Left lung (tissue), 4 donors: ENCODE measurements at regions not wholly inside any gene's neighbourhood (a gene's known extent, or its start where the extent isn't known, plus 50 kb on each side); places are given as distances from the start of the nearest gene placed in this dataset.

Experiments
- ATAC-seq: fragments of 200-7000 bp; cut with Tn5 transposase; one replicate; pipeline ENCODE4 v1.9.1; 2020; ENCODE audit warnings: moderate library complexity
- DNase-seq, 4 donors: peaks; one replicate each; pipeline ENCODE4 v3.0.0-alpha.2; 2013 to 2020
- H3K27ac ChIP-seq, 2 donors: fragments of 200-600 bp; sonication (generic) in 1 of 2; one replicate each; pipeline versions ENCODE4 v1.5.0 to v1.8.0; 2020 to 2021
- H3K27me3 ChIP-seq, 2 donors: fragments of 200-600 bp; sonication (generic) in 1 of 2; one replicate each; pipeline versions ENCODE4 v1.5.0 to v1.8.0; 2020 to 2021
- H3K36me3 ChIP-seq, 2 donors: fragments of 200-600 bp; sonication (generic) in 1 of 2; one replicate each; pipeline versions ENCODE4 v1.5.0 to v1.8.0; 2020 to 2021
- H3K4me1 ChIP-seq, 2 donors: fragments of 200-600 bp; one replicate each; pipeline ENCODE4 v1.8.0; 2021
- H3K4me3 ChIP-seq, 2 donors: fragments of 200-600 bp; sonication (generic) in 1 of 2; one replicate each; pipeline versions ENCODE4 v1.5.0 to v1.8.0; 2020 to 2021; ENCODE audit warnings: mild to moderate bottlenecking in 1 of 2
- H3K9me3 ChIP-seq, 2 donors: fragments of 200-600 bp; sonication (generic) in 1 of 2; one replicate each; pipeline versions ENCODE4 v1.5.0 to v1.8.0; 2020 to 2021
- intact Hi-C, 2 donors: fragments of 100-400 bp; cut with DNase I; formaldehyde crosslinking; loops; one replicate each; pipeline versions ENCODE4 v1.11.2 to v1.14.2; 2022
- TF ChIP-seq, protein P1 (sequence below), 2 donors: fragments of 200-600 bp; sonication (generic) in 1 of 2; IDR thresholded peaks; one replicate each; pipeline versions ENCODE4 v1.5.0 to v1.8.0; 2021; ENCODE audit warnings: antibody characterized with exemption in 2 of 2
- donor health status: DM: no; HTN: yes; CAD: no.
- donor health status: DM: no; HTN: no; CAD: no.

- Histone ChIP-seq H3K27ac (no peak overlapping the region), H3K4me3 (no peak overlapping the region), H3K27me3 (no peaks in the 10 kb centered on the region), H3K9me3 (peaks cover 0 to 1% of the 10 kb centered on the region in 2 donors), H3K36me3 (no peaks in the 10 kb centered on the region), H3K4me1 (no peaks in the 10 kb centered on the region)
- TF ChIP-seq, protein P1, sequence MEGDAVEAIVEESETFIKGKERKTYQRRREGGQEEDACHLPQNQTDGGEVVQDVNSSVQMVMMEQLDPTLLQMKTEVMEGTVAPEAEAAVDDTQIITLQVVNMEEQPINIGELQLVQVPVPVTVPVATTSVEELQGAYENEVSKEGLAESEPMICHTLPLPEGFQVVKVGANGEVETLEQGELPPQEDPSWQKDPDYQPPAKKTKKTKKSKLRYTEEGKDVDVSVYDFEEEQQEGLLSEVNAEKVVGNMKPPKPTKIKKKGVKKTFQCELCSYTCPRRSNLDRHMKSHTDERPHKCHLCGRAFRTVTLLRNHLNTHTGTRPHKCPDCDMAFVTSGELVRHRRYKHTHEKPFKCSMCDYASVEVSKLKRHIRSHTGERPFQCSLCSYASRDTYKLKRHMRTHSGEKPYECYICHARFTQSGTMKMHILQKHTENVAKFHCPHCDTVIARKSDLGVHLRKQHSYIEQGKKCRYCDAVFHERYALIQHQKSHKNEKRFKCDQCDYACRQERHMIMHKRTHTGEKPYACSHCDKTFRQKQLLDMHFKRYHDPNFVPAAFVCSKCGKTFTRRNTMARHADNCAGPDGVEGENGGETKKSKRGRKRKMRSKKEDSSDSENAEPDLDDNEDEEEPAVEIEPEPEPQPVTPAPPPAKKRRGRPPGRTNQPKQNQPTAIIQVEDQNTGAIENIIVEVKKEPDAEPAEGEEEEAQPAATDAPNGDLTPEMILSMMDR (IDR thresholded peaks at IDR 0.05) = no peak
- DNase-seq (no peak), ATAC-seq (no peak)
- intact Hi-C loops = no loop called here
Measured at GRCh38 chr15:45892182-45892581, 257.4 kb downstream of the SQOR start.

GRCh38 chr15:45903283-45903682 lies 268.5 kb downstream of the SQOR start:
- Histone ChIP-seq H3K4me3 (no peak overlapping the region), H3K27me3 (no peaks in the 10 kb centered on the region), H3K9me3 (peaks cover 0 to 3% of the 10 kb centered on the region in 2 donors), H3K36me3 (no peaks in the 10 kb centered on the region), H3K4me1 (no peaks in the 10 kb centered on the region), H3K27ac (no peak overlapping the region)
- no peak for ATAC-seq
- intact Hi-C loops = no loop called here
- DNase-seq = no peak
- TF ChIP-seq, protein P1 (IDR thresholded peaks at IDR 0.05) = no peak

DNA sequence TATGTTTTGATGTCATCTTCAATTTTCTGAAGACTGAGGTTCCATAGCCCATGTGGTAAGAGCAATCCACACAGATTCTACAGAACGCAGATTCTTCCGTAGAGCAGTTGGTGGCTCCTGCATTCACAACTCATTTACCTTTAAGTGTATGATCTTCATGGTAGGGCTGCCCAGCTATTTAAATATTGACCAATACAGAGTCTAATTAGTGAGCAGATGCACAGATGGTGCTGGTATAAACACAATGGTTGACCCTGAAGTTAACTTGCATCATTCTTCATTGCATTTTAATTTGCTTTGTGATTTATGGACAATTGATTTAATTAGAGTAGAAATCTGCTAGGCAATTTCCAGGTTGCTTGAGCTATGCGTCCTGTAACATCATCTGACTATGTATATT lies 269.2 kb downstream of the SQOR start:
- H3K36me3 ChIP-seq = no peaks in the 10 kb centered on the region
- no peaks in the 10 kb centered on the region for H3K27me3 ChIP-seq
- no peaks in the 10 kb centered on the region for H3K4me1 ChIP-seq
- no peak for ATAC-seq
- TF ChIP-seq, protein P1 (IDR thresholded peaks at IDR 0.05) = no peak
- no peak overlapping the region for H3K4me3 ChIP-seq
- intact Hi-C loops = no loop called here
- no peak overlapping the region for H3K27ac ChIP-seq
- peaks cover 0 to 6% of the 10 kb centered on the region in 2 donors for H3K9me3 ChIP-seq
- no peak for DNase-seq

DNA sequence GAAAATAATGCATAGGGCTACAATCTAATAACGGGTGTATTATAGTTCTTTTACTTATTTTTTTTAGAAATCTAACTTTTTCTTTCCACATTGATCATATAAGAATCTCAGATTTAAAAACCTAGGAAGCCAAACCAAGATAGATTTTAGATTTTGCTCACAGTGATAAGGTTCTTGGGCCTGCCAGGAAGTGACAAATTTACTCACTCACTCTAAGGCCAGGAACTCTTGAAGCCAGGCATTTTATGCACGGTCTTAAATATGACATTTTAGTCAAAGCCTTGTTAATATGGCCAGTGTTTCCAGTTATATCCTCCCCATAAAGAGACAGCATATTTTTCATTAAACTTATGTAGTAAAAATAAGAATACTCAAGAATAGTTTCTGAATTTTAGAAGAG lies 271.4 kb downstream of the SQOR start:
- TF ChIP-seq, protein P1 (IDR thresholded peaks at IDR 0.05) = no peak
- H3K36me3 ChIP-seq = no peaks in the 10 kb centered on the region
- no peaks in the 10 kb centered on the region for H3K27me3 ChIP-seq
- H3K4me1 ChIP-seq = no peaks in the 10 kb centered on the region
- H3K27ac ChIP-seq = no peak overlapping the region
- intact Hi-C loops = no loop called here
- DNase-seq = no peak
- H3K9me3 ChIP-seq = peaks cover 0 to 19% of the 10 kb centered on the region in 2 donors
- no peak for ATAC-seq
- no peak overlapping the region for H3K4me3 ChIP-seq

- TF ChIP-seq, protein P1 (IDR thresholded peaks at IDR 0.05) = no peak
- intact Hi-C loops = no loop called here
Measured at GRCh38 chr15:45910671-45911070, 275.8 kb downstream of the SQOR start.

More at GRCh38 chr15:45910671-45911070, 275.8 kb downstream of the SQOR start:
- Histone ChIP-seq H3K36me3 (no peaks in the 10 kb centered on the region), H3K9me3 (peaks cover 0 to 19% of the 10 kb centered on the region in 2 donors), H3K4me3 (no peak overlapping the region), H3K4me1 (no peaks in the 10 kb centered on the region), H3K27ac (no peak overlapping the region), H3K27me3 (no peaks in the 10 kb centered on the region)
- ATAC-seq (no peak), DNase-seq (no peak)
